ENCODE measurements at regions not wholly inside any gene's neighbourhood (a gene's known extent, or its start where the extent isn't known, plus 50 kb on each side); places are given as distances from the start of the nearest gene placed in this dataset.
"Not testable (repeated sequence)": the region's sequence is repeated elsewhere in the genome, so short reads cannot be mapped to it uniquely, and the experiment has no call there.

- Histone ChIP-seq H3K14ac (ENCODE audit: low read length) (no peak overlapping the region), H3K23ac (ENCODE audit: low read length) (no peak overlapping the region), H3K4me2 (ENCODE audit: low read length) (no peak overlapping the region), H3K9ac (ENCODE audit: low read length) (no peak overlapping the region), H2AK5ac (ENCODE audit: low read length) (no peak overlapping the region), H3K79me1 (ENCODE audit: low read length) (peaks cover 13% of the 10 kb centered on the region), H3K4me3 (ENCODE audit: low read depth, low read length) (no peak overlapping the region), H3K36me3 (ENCODE audit: control insufficient read depth in 1 of 2, insufficient read depth in 2 of 2, low read length in 2 of 2) (no peaks in the 10 kb centered on the region), H4K91ac (ENCODE audit: low read depth, low read length) (no peak overlapping the region), H4K12ac (ENCODE audit: low read depth, low read length) (no peak overlapping the region), H4K8ac (ENCODE audit: low read depth, low read length) (no peak overlapping the region), H3K18ac (ENCODE audit: low read length) (no peak overlapping the region), H3K27me3 (ENCODE audit: insufficient read depth, low read length) (no peaks in the 10 kb centered on the region), H2BK5ac (ENCODE audit: low read depth, low read length, poor library complexity) (no peak overlapping the region), H3K27ac (ENCODE audit: low read depth, low read length) (no peak overlapping the region), H2AFZ (ENCODE audit: insufficient read depth, low read length, poor library complexity) (no peak overlapping the region), H2BK120ac (ENCODE audit: insufficient read depth, low read length, poor library complexity) (no peak overlapping the region), H3K4ac (ENCODE audit: low read depth, low read length) (no peak overlapping the region), H2BK12ac (ENCODE audit: low read length) (peak overlapping the region; percentile 17), H3K79me2 (ENCODE audit: control insufficient read depth, insufficient read depth, low read length, poor library complexity) (no peaks in the 10 kb centered on the region), H3K9me3 (ENCODE audit: insufficient read depth, low read depth, low read length) (no peaks in the 10 kb centered on the region), H3K4me1 (ENCODE audit: control insufficient read depth in 1 of 2, insufficient read depth in 2 of 2, low read length in 2 of 2) (peaks cover 4 to 11% of the 10 kb centered on the region in 2 experiments)
- no peak for DNase-seq
- no CpG with 5 or more reads among the region's 3 CpGs for WGBS (ENCODE audit: extremely low coverage, insufficient coverage, insufficient read length)
Observed at GRCh38 chr2:207338610-207339009, 172.9 kb upstream of the KLF7 start.

- Histone ChIP-seq H3K9me3 (ENCODE audit: insufficient read depth, low read depth, low read length) (no peaks in the 10 kb centered on the region), H4K91ac (ENCODE audit: low read depth, low read length) (no peak overlapping the region), H2BK5ac (ENCODE audit: low read depth, low read length, poor library complexity) (no peak overlapping the region), H4K8ac (ENCODE audit: low read depth, low read length) (no peak overlapping the region), H3K27ac (ENCODE audit: low read depth, low read length) (no peak overlapping the region), H3K79me2 (ENCODE audit: control insufficient read depth, insufficient read depth, low read length, poor library complexity) (no peaks in the 10 kb centered on the region), H3K4me3 (ENCODE audit: low read depth, low read length) (no peak overlapping the region), H3K14ac (ENCODE audit: low read length) (no peak overlapping the region), H3K4me1 (ENCODE audit: control insufficient read depth in 1 of 2, insufficient read depth in 2 of 2, low read length in 2 of 2) (peaks cover 0 to 4% of the 10 kb centered on the region in 2 experiments), H3K4me2 (ENCODE audit: low read length) (no peak overlapping the region), H2AFZ (ENCODE audit: insufficient read depth, low read length, poor library complexity) (no peak overlapping the region), H4K12ac (ENCODE audit: low read depth, low read length) (no peak overlapping the region), H3K36me3 (ENCODE audit: control insufficient read depth in 1 of 2, insufficient read depth in 2 of 2, low read length in 2 of 2) (no peaks in the 10 kb centered on the region), H2BK120ac (ENCODE audit: insufficient read depth, low read length, poor library complexity) (no peak overlapping the region), H3K18ac (ENCODE audit: low read length) (no peak overlapping the region), H3K23ac (ENCODE audit: low read length) (no peak overlapping the region), H3K79me1 (ENCODE audit: low read length) (no peaks in the 10 kb centered on the region), H3K4ac (ENCODE audit: low read depth, low read length) (no peak overlapping the region), H3K27me3 (ENCODE audit: insufficient read depth, low read length) (no peaks in the 10 kb centered on the region), H3K9ac (ENCODE audit: low read length) (no peak overlapping the region), H2BK12ac (ENCODE audit: low read length) (no peak overlapping the region), H2AK5ac (ENCODE audit: low read length) (no peak overlapping the region)
- DNase-seq = no peak
- WGBS (ENCODE audit: extremely low coverage, insufficient coverage, insufficient read length) = no CpG with 5 or more reads among the region's 9 CpGs
Observed at GRCh38 chr2:207341112-207341750, 175.5 kb upstream of the KLF7 start.

GRCh38 chr2:207341804-207342203 is 176.1 kb upstream of the KLF7 start:
- Histone ChIP-seq H3K4me3 (ENCODE audit: low read depth, low read length) (no peak overlapping the region), H3K9me3 (ENCODE audit: insufficient read depth, low read depth, low read length) (no peaks in the 10 kb centered on the region), H4K91ac (ENCODE audit: low read depth, low read length) (no peak overlapping the region), H4K8ac (ENCODE audit: low read depth, low read length) (no peak overlapping the region), H3K4ac (ENCODE audit: low read depth, low read length) (no peak overlapping the region), H3K14ac (ENCODE audit: low read length) (no peak overlapping the region), H2AFZ (ENCODE audit: insufficient read depth, low read length, poor library complexity) (no peak overlapping the region), H3K23ac (ENCODE audit: low read length) (no peak overlapping the region), H3K18ac (ENCODE audit: low read length) (no peak overlapping the region), H2BK120ac (ENCODE audit: insufficient read depth, low read length, poor library complexity) (no peak overlapping the region), H3K4me1 (ENCODE audit: control insufficient read depth in 1 of 2, insufficient read depth in 2 of 2, low read length in 2 of 2) (peaks cover 0 to 4% of the 10 kb centered on the region in 2 experiments), H2AK5ac (ENCODE audit: low read length) (no peak overlapping the region), H3K36me3 (ENCODE audit: control insufficient read depth in 1 of 2, insufficient read depth in 2 of 2, low read length in 2 of 2) (no peaks in the 10 kb centered on the region), H3K27me3 (ENCODE audit: insufficient read depth, low read length) (no peaks in the 10 kb centered on the region), H3K9ac (ENCODE audit: low read length) (no peak overlapping the region), H4K12ac (ENCODE audit: low read depth, low read length) (no peak overlapping the region), H2BK5ac (ENCODE audit: low read depth, low read length, poor library complexity) (no peak overlapping the region), H2BK12ac (ENCODE audit: low read length) (no peak overlapping the region), H3K4me2 (ENCODE audit: low read length) (no peak overlapping the region), H3K79me2 (ENCODE audit: control insufficient read depth, insufficient read depth, low read length, poor library complexity) (no peaks in the 10 kb centered on the region), H3K79me1 (ENCODE audit: low read length) (no peaks in the 10 kb centered on the region), H3K27ac (ENCODE audit: low read depth, low read length) (no peak overlapping the region)
- no peak for DNase-seq

GRCh38 chr2:207344596-207345394 is 179.0 kb upstream of the KLF7 start:
- H2BK12ac ChIP-seq (ENCODE audit: low read length); H3K79me1 ChIP-seq (ENCODE audit: low read length); H2AK5ac ChIP-seq (ENCODE audit: low read length); H2BK5ac ChIP-seq (ENCODE audit: low read depth, low read length, poor library complexity); H3K27ac ChIP-seq (ENCODE audit: low read depth, low read length); H3K79me2 ChIP-seq (ENCODE audit: control insufficient read depth, insufficient read depth, low read length, poor library complexity); H3K4me3 ChIP-seq (ENCODE audit: low read depth, low read length); H3K18ac ChIP-seq (ENCODE audit: low read length); H3K23ac ChIP-seq (ENCODE audit: low read length); H3K9me3 ChIP-seq (ENCODE audit: insufficient read depth, low read depth, low read length); H3K36me3 ChIP-seq (ENCODE audit: control insufficient read depth in 1 of 2, insufficient read depth in 2 of 2, low read length in 2 of 2); H4K91ac ChIP-seq (ENCODE audit: low read depth, low read length); H3K4me2 ChIP-seq (ENCODE audit: low read length); H3K27me3 ChIP-seq (ENCODE audit: insufficient read depth, low read length); H3K14ac ChIP-seq (ENCODE audit: low read length); H2BK120ac ChIP-seq (ENCODE audit: insufficient read depth, low read length, poor library complexity); H3K4me1 ChIP-seq (ENCODE audit: control insufficient read depth in 1 of 2, insufficient read depth in 2 of 2, low read length in 2 of 2); H4K8ac ChIP-seq (ENCODE audit: low read depth, low read length); H3K9ac ChIP-seq (ENCODE audit: low read length); H2AFZ ChIP-seq (ENCODE audit: insufficient read depth, low read length, poor library complexity); H4K12ac ChIP-seq (ENCODE audit: low read depth, low read length); H3K4ac ChIP-seq (ENCODE audit: low read depth, low read length): not testable (repeated sequence)
- no CpG with 5 or more reads among the region's 12 CpGs for WGBS (ENCODE audit: extremely low coverage, insufficient coverage, insufficient read length)
- peak; percentile 10 to 26 for DNase-seq

Measured in trophoblast cell (in vitro differentiated cells and primary cell).